OCI-LY3 (cell line): ENCODE measurements at regions not wholly inside any gene's neighbourhood (a gene's known extent, or its start where the extent isn't known, plus 50 kb on each side); places are given as distances from the start of the nearest gene placed in this dataset.
"Not testable (repeated sequence)": the region's sequence is repeated elsewhere in the genome, so short reads cannot be mapped to it uniquely, and the experiment has no call there.

Experiments used
- H2AFZ ChIP-seq: fragments of 200-600, 300-600 bp; shearing (Covaris generic); 2 replicates; pipeline ENCODE4 v1.6.0; 2014; ENCODE audit warnings: antibody characterized with exemption, low read depth, low read length
- H3K27ac ChIP-seq: fragments of 200-600, 300-600 bp; sonication (generic); 2 replicates; pipeline ENCODE4 v1.5.1; 2014; ENCODE audit warnings: mild to moderate bottlenecking, low read length, moderate library complexity, mixed read lengths
- H3K27me3 ChIP-seq: fragments of 200-600, 300-600 bp; sonication (generic); 2 replicates; pipeline ENCODE4 v1.6.1; 2014; ENCODE audit warnings: low read depth, low read length, mixed read lengths
- H3K36me3 ChIP-seq: fragments of 200-600, 300-600 bp; sonication (generic); replicated peaks from 2 replicates; pipeline ENCODE3; 2014; ENCODE audit warnings: low read depth, low read length, mixed read lengths
- H3K4me1 ChIP-seq: fragments of 300-600, 200-600 bp; sonication (generic); 2 replicates; pipeline ENCODE4 v1.6.1; 2014; ENCODE audit warnings: low read length, mixed read lengths
- H3K4me2 ChIP-seq: fragments of 200-600, 300-600 bp; sonication (generic); 2 replicates; pipeline ENCODE4 v1.6.1; 2014; ENCODE audit warnings: low read length, mixed read lengths
- H3K4me3 ChIP-seq: fragments of 300-600, 200-600 bp; sonication (generic); 2 replicates; pipeline ENCODE4 v1.5.1; 2014; ENCODE audit warnings: antibody characterized with exemption, mild to moderate bottlenecking, low read length, moderate library complexity
- H3K79me2 ChIP-seq: fragments of 300-600, 200-600 bp; shearing (Covaris generic); 2 replicates; pipeline ENCODE4 v1.6.1; 2014; ENCODE audit warnings: mild to moderate bottlenecking, low read length, mixed read lengths
- H3K9ac ChIP-seq: fragments of 300-600, 200-600 bp; shearing (Covaris generic); 2 replicates; pipeline ENCODE4 v1.6.0; 2014; ENCODE audit warnings: mild to moderate bottlenecking, low read length, moderate library complexity
- H3K9me3 ChIP-seq: fragments of 200-600, 300-600 bp; shearing (Covaris generic); 2 replicates; pipeline ENCODE4 v1.6.1; 2014; ENCODE audit warnings: low read length, mixed read lengths; ENCODE audit not compliant: insufficient read depth
- H4K20me1 ChIP-seq: fragments of 200-600, 300-600 bp; sonication (generic); 2 replicates; pipeline ENCODE4 v1.6.1; 2016; ENCODE audit warnings: low read length, mixed read lengths; ENCODE audit not compliant: insufficient read depth

GRCh38 chr14:19164426-19164825 is 197.2 kb downstream of the POTEM start:
- H3K9ac ChIP-seq, H2AFZ ChIP-seq, H3K27me3 ChIP-seq, H3K4me3 ChIP-seq, H3K27ac ChIP-seq, H3K79me2 ChIP-seq, H3K36me3 ChIP-seq, H3K4me1 ChIP-seq, H4K20me1 ChIP-seq, H3K9me3 ChIP-seq, H3K4me2 ChIP-seq: not testable (repeated sequence)

DNA sequence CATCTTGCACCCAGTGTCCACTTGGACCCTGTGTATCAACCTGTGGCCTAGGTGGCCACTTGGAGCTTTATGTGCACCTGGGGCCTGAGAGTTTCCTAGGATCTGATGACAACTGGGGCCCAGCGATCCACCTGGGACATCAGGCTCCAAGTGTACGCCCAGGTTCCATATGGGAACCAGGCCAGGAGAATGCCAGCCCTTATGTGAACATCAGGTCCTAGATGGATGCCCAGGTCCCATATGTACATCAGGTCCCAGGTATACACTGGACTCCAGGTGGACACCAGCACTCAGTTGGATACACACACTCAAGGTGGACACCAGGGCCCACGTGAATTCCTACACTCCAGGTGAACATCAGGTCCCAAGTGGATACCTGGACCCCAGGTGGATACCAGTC is 198.8 kb downstream of the POTEM start:
- H2AFZ ChIP-seq, H3K4me1 ChIP-seq, H3K9ac ChIP-seq, H4K20me1 ChIP-seq, H3K4me2 ChIP-seq, H3K4me3 ChIP-seq, H3K27me3 ChIP-seq, H3K27ac ChIP-seq, H3K9me3 ChIP-seq, H3K36me3 ChIP-seq, H3K79me2 ChIP-seq: not testable (repeated sequence)

DNA sequence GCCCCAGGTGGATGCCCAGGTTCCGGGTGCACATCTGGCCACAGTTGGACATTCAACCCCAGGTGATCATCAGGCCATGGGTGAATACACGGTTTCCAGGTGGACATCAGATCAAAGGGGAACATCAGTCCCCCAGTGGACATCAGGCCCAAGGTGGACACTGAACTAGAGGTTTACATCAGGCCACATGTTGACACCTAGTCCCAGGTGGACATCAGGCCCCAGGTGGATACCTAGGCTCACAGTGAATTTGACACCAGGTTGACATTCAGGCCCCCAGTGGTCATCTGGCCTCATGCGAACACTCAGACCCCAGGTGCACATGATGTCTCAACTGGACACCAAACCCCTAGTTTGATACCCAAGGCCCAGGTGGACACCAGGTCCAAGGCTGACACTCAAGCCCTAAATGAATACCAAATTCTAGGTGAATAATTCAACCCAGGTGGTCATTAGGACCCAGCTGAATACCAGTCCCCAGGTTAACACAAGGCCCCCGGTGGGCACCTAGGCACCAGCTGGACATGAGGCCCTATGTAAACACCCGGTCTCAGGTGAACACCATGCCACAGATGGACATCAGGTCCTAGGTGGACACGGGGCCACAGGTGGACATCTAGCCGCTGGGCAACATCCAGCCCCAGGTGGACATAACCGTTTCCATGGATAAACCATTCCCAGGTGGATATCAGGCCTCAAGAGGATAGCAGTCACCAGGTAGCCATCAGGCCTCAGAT is 200.4 kb downstream of the POTEM start:
- not testable (repeated sequence) for H4K20me1 ChIP-seq, H3K36me3 ChIP-seq, H3K4me1 ChIP-seq, H3K27me3 ChIP-seq, H3K27ac ChIP-seq, H3K9ac ChIP-seq, H3K79me2 ChIP-seq, H3K4me3 ChIP-seq, H2AFZ ChIP-seq, H3K4me2 ChIP-seq, H3K9me3 ChIP-seq

GRCh38 chr14:19168261-19168660 is 201.0 kb downstream of the POTEM start:
- not testable (repeated sequence) for H3K27me3 ChIP-seq, H3K4me1 ChIP-seq, H3K9me3 ChIP-seq, H3K4me2 ChIP-seq, H3K27ac ChIP-seq, H4K20me1 ChIP-seq, H3K4me3 ChIP-seq, H3K9ac ChIP-seq, H3K36me3 ChIP-seq, H2AFZ ChIP-seq, H3K79me2 ChIP-seq

DNA sequence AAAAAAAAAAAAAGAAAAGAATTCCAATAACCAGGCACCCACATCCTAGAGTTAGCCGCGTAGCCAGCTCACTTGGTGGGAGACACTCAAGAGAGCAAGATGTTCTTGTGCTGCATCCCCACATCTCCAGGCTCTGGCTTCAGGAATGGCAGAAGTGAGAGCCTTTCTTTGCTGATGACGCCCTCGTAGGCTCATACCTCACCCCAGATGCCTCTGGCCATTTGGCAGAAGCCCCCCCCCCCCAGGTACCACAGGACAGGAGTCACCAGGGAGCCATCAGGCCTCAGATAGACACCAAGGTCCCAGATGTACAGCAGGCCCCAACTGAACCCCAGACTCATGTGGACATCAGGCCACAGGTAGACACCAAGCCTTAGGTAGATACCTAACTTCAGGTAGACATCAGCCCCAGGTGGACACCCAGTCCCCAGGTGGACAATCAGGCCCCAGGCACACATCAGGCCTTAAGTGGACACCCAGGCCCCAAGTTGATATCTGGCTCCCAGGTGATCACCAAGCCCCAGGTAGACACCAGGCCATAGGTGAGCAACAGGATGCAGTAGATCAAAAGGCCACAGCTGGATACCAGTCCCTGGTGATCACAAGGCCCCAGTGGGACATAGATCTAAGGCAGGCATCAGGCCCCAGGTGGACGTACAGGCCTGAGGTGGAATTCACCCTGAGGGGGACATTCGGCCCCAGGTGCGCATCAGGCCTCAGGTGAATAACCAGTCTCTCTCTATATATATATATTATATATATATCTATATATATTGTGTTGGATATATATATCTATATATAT is 202.5 kb downstream of the POTEM start:
- not testable (repeated sequence) for H3K27ac ChIP-seq, H3K27me3 ChIP-seq, H3K79me2 ChIP-seq, H4K20me1 ChIP-seq, H3K4me1 ChIP-seq, H3K9me3 ChIP-seq, H2AFZ ChIP-seq, H3K9ac ChIP-seq, H3K4me3 ChIP-seq, H3K36me3 ChIP-seq, H3K4me2 ChIP-seq

- not testable (repeated sequence) for H2AFZ ChIP-seq, H3K4me3 ChIP-seq, H3K4me2 ChIP-seq, H3K36me3 ChIP-seq, H3K27ac ChIP-seq, H3K79me2 ChIP-seq, H3K27me3 ChIP-seq, H3K4me1 ChIP-seq, H3K9ac ChIP-seq, H4K20me1 ChIP-seq, H3K9me3 ChIP-seq
These were observed 205.5 kb downstream of the POTEM start for GRCh38 chr14:19172745-19173144.

DNA sequence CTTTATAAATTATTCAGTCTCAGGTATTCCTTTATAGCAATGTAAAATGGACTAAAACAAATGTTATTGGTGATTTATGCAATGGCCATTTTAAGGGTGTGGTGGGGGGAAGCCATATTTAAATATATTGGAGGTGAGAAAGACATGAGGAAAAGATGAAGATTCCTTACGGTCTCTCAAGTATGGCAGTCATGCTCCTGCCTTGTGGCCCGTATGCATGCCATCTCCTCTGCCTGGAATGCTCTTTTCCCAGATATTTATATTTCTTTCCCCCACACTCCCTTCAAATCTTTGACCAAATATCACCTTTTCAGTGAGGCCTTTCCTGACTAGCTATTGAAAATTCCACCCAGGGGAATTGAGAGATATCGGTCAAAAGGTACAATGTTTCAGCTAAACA is 206.0 kb downstream of the POTEM start:
- H3K27ac ChIP-seq, H2AFZ ChIP-seq, H3K36me3 ChIP-seq, H3K27me3 ChIP-seq, H3K4me1 ChIP-seq, H4K20me1 ChIP-seq, H3K4me2 ChIP-seq, H3K9me3 ChIP-seq, H3K79me2 ChIP-seq, H3K4me3 ChIP-seq, H3K9ac ChIP-seq: not testable (repeated sequence)

- H3K27me3 ChIP-seq, H3K4me1 ChIP-seq, H4K20me1 ChIP-seq, H3K4me3 ChIP-seq, H3K36me3 ChIP-seq, H3K27ac ChIP-seq, H3K9ac ChIP-seq, H3K79me2 ChIP-seq, H3K4me2 ChIP-seq, H3K9me3 ChIP-seq, H2AFZ ChIP-seq: not testable (repeated sequence)
These were observed 210.2 kb downstream of the POTEM start for GRCh38 chr14:19177435-19177834.

DNA sequence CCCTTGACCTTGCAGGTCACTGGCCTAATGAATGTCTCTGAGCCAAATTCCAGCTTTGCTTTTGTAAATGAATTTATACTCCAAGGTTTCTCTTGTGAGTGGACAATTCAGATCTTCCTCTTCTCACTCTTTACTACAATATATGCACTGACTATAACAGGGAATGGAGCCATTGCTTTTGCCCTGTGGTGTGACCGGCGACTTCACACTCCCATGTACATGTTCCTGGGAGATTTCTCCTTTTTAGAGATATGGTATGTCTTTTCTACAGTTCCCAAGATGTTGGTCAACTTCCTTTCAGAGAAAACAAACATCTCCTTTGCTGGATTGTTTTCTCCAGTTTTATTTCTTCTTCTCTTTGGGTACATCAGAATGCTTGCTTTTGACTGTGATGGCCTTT is 213.1 kb downstream of the POTEM start:
- H2AFZ ChIP-seq, H4K20me1 ChIP-seq, H3K9ac ChIP-seq, H3K4me3 ChIP-seq, H3K79me2 ChIP-seq, H3K4me2 ChIP-seq, H3K4me1 ChIP-seq, H3K36me3 ChIP-seq, H3K27ac ChIP-seq, H3K27me3 ChIP-seq, H3K9me3 ChIP-seq: not testable (repeated sequence)

- not testable (repeated sequence) for H3K27me3 ChIP-seq, H3K27ac ChIP-seq, H4K20me1 ChIP-seq, H3K4me2 ChIP-seq, H3K4me3 ChIP-seq, H3K79me2 ChIP-seq, H3K9me3 ChIP-seq, H3K9ac ChIP-seq, H3K36me3 ChIP-seq, H3K4me1 ChIP-seq, H2AFZ ChIP-seq
These were observed 213.6 kb downstream of the POTEM start for GRCh38 chr14:19180881-19181280.
